HG03521 (cell line): ENCODE measurements at regions not wholly inside any gene's neighbourhood (a gene's known extent, or its start where the extent isn't known, plus 50 kb on each side); places are given as distances from the start of the nearest gene placed in this dataset.
"Not testable (repeated sequence)": the region's sequence is repeated elsewhere in the genome, so short reads cannot be mapped to it uniquely, and the experiment has no call there.

ENCODE experiments used
- ATAC-seq: cut with Tn5 transposase; IDR thresholded peaks from one replicate; pipeline ENCODE4 v1.9.1; 2021; ENCODE audit warnings: mild to moderate bottlenecking, moderate library complexity; ENCODE audit not compliant: unreplicated experiment

DNA sequence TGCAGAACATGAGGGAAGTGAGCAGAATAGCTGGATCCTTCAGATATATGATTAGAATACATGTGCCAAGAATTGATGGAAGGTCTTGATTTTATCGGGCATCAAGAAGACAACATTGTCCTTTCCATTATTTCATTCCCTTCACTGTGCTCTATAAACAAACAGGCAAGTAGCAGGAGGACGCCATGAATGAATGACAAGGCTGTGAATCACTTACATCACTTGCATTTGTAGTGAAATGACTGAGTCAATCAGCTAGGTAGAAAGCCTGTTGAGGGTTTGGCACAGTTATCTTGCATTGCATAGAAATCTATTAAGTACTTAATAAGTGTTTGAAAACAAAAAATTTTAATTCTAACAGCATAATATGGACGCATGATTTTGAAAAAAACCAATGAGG lies 548.8 kb upstream of the IZUMO3 start:
- no peak for ATAC-seq

DNA sequence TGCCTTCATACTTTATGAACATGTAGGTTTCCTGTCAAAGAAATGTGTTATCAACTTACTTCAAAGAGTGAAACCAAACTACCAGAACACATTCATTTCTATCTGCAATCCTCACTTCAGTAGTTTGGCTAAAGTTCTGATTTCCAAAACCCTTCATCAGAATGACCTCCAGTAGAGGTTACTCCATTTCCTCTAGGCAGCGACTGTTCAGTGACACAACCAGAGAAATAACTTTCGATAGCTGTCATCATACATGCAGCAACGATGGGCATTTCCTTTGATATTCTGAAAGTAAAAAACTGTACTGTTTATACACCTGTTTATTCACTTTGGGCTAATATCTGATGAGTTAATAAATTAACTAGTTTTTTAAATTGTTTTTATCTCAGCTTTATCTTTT lies 532.5 kb upstream of the IZUMO3 start:
- ATAC-seq: no peak

DNA sequence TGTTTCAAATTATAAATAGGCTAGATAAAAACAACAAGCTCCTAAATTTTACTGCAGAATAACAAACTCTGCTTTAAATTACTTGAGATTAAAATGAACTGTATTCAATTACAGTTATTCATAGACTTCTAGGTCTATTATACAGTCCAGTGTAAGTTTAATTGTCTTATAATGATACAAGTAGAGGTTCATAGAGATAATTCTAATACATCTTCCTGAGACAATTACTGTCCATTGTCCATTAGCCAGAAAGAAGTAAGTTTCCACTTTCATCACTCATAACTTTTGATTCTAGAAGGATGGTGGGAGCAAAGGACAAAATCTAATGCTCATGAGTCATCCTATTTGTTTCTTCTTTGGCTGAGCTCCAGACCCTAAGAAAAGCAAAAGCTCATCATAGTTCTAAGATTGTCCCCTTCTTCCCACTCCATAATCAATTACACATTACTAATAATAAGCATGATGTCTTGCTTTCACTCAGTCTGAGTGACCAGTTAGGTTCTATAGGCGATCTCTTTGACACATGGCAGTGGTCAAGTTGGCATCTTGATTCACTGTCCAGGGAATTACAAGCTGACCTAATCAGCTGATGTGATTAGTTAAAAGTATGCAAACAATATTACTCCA lies 502.5 kb upstream of the IZUMO3 start:
- ATAC-seq: no peak

DNA sequence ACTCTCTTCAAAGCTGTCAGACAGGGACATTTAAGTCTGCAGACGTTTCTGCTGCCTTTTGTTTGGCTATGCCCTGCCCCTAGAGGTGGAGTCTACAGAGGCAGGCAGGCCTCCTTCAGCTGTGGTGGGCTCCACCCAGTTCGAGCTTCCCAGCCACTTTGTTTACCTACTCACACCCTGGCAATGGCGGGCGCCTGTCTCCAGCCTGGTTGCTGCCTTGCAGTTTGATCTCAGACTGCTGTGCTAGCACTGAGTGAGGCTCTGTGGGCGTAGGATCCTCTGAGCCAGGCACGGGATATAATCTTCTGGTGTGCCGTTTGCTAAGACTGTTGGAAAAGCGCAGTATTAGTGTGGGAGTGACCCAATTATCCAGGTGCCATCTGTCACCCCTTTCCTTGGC lies 499.8 kb upstream of the IZUMO3 start:
- ATAC-seq: not testable (repeated sequence)

DNA sequence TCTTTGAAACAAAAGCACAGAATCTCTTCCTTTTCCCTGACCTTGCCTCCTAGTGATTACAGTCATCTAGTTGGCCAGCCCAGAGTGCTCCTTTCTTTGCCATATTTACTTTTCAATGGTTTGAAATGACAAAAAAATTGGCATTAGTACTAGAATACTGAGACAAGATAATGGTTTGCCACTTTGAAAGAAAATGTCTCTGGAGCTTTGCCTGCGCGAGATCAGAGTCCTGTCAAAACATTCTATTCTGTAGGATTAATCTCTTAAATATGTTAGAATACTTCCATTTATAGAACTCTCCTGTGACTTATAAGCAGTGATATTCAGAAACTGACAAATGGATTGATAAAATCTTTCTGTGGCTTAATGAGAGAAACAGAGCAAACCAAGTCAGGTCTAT lies 484.0 kb upstream of the IZUMO3 start:
- no peak for ATAC-seq

DNA sequence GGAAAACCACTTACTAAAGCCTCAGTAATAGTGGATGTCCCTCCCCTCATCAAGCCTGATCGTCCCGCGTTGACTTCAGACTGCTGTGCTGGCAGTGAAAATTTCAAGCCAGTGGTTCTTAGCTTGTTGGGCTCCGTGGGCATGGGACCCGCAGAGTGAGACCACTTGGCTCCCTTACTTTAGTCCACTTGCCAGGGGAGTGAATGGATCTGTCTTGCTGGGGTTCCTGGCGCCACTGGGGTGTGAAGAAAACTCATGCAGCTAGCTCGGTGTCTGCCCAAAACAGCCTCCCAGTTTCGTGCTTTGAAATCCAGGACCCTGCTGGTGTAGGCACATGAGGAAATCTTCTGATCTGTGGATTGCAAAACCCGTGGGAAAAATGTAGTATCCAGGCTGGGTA lies 480.0 kb upstream of the IZUMO3 start:
- ATAC-seq: no peak

DNA sequence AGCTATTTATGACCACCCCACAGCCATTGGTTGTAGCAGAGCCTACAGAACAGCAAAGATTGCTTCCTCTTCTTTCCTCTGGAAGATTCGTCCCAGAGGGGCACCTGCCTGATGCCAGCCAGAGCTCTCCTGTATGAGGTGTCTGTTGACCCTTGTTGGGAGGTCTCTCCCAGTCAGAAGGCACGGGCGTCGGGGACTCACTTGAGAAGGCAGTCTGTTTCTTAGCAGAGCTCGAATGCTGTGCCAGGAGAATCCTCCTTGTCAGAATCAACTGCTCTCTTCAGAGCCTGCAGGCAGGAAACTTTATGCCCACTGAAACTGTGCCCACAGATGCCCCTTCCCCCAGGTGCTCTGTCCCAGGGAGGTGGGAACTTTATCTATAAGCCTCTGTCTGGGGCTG lies 479.5 kb upstream of the IZUMO3 start:
- ATAC-seq: no peak

DNA sequence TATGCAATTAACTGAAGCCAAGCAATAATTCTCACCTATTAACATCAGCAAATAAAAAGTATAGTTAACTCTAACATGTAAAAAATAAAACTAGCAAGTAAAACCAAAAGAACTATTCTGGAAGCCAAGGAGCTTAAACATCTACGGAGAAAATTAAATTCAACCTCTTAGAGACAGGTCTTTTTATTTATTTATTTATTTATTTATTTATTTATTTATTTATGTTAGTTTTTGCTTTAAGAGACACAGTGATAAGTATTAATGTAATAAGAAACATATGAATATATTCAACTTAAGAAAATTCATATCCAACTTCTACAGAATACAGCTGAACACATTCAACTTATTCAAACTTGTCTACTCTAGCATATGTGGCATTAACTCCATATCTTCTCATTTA lies 472.1 kb upstream of the IZUMO3 start:
- no peak for ATAC-seq

DNA sequence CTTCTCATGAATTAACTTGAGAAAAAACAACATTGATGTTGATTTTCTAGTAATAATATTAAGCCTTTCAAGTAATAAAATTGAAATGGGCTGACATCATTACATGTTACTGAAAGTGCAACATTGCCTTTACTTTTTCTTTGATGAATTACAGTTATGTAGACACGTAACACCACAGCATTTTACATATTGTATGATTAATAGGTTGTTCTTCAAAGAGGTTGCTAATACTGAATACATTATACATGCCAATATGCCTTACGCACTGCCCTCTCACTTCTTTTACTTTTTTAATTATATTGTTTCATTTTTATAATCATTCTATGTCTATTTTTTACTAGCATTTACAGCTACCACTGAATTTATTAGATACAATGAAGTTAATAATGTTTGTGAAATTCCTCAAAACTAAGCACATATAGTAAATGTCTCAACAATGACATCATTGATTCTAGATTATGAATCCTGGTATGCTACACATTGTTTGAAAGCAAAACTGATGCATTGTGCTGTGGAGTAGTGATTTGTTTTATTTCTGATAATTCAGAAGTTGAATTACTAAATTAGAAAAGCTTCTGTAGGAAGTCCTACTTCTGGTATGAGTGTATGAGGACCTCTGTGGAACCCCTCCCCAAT lies 464.4 kb upstream of the IZUMO3 start:
- no peak for ATAC-seq

DNA sequence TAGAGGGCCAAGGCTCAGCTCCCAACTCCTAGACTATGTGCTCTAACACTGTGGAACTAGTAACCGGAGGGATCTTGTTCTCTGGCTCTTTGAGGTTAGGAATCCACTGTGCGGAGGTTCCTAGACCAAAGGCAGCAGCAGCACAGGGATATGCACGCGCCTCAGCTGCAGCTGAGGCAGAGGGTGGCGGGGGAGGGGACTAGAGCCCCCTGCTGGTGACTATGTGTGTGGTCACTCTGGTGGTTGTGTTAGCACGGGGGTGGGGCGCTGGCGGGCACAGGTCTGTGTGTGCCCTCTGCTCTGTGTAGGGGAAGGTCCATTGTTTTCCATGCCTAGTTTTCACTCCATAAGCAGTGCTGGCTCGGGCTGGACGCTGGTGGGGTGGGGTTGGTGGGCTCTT lies 458.0 kb upstream of the IZUMO3 start:
- ATAC-seq: no peak

DNA sequence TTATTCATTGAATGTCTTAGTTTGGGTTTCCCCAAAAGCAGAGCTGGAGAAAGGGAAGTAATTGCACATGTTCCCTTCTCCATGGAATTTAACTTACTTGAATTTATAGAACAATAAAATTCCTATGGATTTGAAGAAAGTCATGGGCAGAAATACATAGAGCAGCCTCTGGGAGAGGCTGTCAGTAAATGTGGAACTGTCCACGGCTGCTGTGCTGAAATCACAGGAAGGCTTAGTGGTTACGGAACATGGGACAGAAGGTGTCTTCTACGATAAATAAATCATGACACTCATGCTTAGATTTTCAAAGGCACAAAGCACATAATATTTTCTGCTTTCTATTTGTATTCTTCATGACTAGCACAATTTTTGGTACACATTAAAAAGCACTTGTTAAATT lies 440.6 kb upstream of the IZUMO3 start:
- no peak for ATAC-seq

DNA sequence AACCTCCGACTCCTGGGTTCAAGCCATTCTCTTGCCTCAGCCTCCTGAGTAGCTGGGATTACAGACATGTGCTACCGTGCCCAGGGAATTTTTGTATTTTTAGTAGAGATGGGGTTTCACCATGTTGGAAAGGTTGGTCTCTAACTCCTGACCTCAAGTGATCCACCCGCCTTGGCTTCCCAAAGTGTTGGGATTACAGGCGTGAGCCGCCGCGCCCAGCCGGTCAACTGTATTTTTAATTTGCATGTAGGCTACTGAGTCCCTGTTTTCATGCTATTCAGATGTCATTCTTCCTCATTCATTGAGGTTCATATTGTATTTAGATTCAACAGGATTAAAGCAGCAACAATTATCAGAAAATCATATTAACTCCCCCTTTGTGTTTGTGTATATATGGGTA lies 425.1 kb upstream of the IZUMO3 start:
- not testable (repeated sequence) for ATAC-seq

DNA sequence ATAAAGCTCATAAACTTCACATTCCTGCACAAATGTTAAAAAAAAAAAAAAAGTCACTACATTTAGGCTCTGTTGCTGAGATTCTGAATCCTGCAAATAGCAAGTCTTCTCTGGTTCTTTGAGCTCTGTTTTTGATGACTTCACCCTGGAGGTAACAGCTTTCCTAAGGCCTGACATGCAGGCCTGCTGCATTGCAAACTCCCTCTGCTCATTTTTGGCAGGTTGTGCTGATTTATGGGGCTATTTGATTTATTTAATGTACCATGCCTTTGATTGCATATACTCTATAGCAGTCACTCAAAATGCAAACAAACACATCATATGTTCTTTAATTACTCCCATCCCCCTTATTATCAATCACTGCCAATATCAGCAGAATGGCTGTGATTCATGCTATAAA lies 416.1 kb upstream of the IZUMO3 start:
- no peak for ATAC-seq

DNA sequence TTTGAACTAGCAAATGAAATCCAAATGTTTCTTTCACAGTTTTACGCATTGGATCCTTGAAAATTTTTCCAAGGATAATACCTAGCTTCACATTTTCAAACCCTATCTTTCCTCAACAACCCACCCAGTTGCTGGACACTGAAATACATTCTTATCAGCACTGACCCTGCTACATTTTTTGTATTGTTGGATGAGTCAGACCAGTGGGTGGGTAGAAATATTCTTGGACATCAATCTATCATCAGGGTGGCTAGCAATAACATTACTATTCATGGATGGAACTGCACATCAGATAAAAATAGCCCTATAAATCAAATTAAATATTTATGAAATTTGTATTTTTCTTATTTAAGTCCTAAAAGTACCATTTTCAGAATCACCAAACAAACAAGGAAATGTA lies 407.4 kb upstream of the IZUMO3 start:
- ATAC-seq: no peak

DNA sequence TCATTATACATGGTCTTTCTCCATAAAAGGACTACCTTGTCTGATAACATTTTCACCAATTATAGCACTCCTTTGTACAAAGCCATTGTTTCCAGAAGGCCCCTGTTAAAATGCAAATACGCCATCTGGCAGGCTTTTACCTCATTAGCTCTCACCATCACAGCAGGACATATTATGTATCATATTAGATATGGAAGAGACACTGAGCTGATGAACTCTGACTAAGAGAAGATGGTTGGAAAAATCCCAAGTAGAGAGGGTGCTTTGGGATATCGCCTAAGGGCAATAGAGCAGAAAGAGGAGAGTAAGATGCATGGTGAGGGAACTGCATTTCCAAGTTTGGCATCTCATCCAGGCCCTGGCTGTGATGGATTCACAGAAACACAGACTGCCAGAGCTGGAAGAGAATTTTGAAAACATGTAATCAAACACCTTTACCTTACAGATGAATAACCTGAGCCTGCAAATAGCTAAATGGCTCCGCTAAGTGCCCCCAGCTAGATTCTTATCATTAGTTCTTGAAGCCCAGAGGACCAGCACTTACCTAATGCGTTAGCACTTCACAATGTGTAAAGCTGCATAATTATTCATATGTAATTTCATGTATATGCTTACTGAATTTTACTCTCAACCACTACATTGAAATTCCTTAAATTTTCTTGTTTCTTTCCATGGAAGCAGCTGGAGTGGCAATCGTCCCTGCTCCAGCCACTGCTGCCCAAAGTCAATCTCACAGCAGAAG lies 393.6 kb upstream of the IZUMO3 start:
- ATAC-seq: no peak

DNA sequence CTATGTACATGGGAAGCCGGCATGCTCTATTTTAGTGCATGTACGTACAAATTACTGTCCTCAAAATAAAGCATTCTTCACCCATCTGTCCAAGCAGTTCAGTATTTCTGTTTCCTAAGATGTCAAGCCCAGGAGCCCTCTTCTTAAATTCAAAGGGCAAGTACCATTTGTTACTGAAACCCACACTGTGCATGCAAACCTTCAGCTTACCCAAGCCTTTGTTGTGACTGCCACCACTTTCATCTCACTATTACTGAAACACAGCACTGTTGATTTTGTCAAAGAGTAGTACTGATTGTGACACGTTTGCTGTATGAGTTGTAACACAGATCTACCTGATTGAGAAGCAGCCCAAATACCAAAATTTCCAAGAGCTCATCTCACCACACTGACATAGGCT lies 390.4 kb upstream of the IZUMO3 start:
- no peak for ATAC-seq

DNA sequence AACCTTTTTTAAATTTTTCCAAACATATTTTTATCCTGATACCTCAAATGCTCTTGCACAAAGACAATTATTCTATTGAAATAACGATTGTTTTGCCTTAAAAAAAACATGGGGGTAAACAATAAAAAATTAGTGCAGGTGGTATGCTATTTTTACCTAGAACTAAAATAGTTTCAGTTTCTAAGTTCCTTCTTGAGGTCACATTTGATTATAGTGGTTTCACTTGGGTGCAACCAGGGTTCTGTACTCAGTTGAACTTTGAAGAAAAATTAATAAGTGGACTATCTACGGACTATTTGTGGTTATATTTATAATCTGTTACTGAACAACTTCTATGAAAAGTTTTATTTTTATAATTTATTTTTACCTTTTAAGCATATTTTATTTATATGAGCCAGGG lies 387.1 kb upstream of the IZUMO3 start:
- no peak for ATAC-seq

DNA sequence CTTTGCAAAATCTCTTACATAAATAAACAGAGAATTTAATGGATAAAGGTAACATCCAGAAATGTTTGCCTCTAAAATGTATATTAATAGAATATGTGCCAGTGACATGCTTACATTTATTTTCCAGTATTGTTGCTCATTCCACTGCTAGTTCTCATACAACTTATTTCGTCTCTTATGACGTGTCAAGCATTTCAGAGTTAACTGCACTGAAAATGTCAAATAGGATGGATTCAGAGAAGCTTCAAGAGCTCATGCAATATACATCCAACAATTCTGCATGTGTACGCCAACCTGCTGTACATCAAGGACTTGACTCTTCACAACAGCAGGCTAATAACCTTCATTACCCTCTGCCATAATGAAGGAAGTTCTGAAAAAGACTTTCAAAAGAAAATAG lies 386.2 kb upstream of the IZUMO3 start:
- ATAC-seq: no peak

DNA sequence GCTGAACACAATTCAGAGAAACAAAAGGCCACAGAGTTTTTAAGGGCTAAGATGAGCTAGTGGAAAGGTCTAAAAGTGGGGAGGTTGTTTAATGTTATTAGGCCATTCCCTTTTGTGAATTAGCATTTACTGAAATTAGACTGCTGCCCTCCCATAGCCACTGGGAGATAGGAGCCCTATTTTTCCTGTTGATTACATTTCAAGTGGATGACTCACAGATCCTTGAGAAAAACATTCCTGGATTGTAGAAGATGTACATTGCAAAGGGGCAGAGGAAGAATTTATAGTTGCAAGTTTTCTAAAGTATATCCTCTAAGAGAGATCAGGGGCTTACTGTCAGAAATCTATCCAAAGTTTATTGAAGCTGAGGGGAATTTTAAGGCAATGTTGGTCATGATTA lies 367.1 kb upstream of the IZUMO3 start:
- ATAC-seq: no peak

DNA sequence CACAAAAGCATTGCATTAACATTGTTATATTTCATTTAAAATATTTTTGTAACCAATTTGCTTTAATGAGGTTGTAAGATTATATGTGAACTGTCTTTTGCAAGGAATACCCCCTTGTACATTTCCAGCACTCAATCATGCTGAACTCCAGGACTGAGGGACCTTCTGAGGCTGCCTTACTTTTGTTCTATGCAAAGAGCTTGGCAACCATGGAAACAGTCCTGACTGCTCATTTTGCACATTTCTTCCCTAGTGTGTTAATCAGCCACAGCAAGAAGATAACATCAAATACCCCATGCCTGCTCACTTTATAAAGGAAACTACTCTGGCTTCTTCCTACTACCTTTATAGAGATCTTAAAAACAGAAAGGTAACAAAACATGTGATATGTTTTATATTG lies 355.6 kb upstream of the IZUMO3 start:
- no peak for ATAC-seq

DNA sequence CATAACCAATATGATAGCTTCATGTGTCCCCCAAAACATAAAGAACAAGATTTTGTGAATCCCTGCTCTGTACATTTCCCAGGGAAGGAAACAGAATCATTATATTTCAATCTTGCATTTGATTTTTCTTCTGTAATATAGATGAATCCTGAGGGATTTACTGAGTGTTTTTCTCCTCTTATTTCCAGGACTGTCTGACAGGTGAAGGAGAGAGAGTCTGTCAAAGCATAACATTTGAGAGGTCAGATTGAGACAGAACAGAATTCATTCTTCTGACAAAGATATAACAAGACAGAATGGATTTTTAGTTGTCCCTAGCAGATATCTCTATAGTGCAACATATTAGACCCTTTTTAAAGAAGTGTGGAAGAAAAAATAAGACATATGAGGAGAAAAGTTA lies 354.5 kb upstream of the IZUMO3 start:
- ATAC-seq: no peak

DNA sequence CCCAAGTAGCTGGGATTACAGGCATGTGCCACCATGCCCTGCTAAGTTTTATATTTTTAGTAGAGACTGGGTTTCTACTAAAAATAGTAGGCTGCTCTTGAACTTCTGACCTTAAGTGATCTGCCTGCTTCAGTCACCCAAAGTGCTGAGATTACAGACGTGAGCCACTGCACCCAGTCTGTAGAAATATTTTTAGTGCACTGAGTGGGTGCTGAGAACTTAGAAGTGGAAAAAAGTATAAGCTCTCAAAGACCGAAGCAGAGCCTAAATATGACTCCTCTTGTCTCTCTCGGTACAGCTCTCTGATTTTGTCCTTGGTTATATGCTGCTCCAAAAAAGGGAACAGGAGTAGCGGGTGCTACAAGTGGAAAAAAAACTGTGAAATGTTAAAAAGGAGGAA lies 353.8 kb upstream of the IZUMO3 start:
- ATAC-seq: no peak

DNA sequence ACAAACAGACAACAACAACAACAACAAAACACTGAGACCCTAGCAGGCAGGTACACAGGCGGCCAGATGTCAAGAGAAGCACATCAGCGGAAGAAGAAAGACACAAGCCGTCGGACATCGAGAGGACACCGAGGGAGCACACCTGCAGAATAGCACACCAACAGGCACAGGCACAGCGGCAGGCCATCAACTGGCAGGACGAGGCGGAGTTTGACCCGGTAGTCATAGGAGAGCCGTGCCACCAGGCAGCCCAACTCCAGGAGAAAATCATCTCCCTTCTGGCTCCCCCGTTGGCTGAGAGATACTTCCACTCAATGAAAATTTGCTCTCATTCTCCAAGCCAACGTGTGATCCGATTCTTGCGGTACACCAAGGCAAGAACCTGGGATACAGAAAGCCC lies 352.1 kb upstream of the IZUMO3 start:
- no peak for ATAC-seq
